Vagina (tissue), 2 donors: ENCODE measurements at regions not wholly inside any gene's neighbourhood (a gene's known extent, or its start where the extent isn't known, plus 50 kb on each side); places are given as distances from the start of the nearest gene placed in this dataset.

Experiments
- DNase-seq, 2 donors: peaks; one replicate each; pipeline ENCODE4 v3.0.0-alpha.2; 2017; ENCODE audit errors: extremely low spot score in 2 of 2
- H3K27ac ChIP-seq: fragments of 200-600 bp; sonication (generic); one replicate; pipeline ENCODE4 v1.5.1; 2019
- H3K27me3 ChIP-seq: fragments of 200-600 bp; sonication (generic); one replicate; pipeline ENCODE4 v1.5.1; 2019
- H3K36me3 ChIP-seq, 2 donors: fragments of 200-600 bp; sonication (generic); one replicate each; pipeline ENCODE4 v1.5.1; 2017 to 2019
- H3K4me1 ChIP-seq: fragments of 200-600 bp; sonication (generic); one replicate; pipeline ENCODE4 v1.5.1; 2019
- H3K4me3 ChIP-seq, 2 donors: fragments of 200-600 bp; sonication (generic); 1 replicate in 1 of 2; 2 replicates in 1 of 2; pipeline ENCODE4 v1.5.1; 2016 to 2019
- H3K9me3 ChIP-seq: fragments of 200-600 bp; sonication (generic); one replicate; pipeline ENCODE4 v1.5.1; 2019
- CTCF ChIP-seq, 3 experiments: fragments of 450-650 bp in 2 of 3; fragments of 200-600 bp in 1 of 3; sonication (generic) in 1 of 3; IDR thresholded peaks; one replicate each; pipeline ENCODE4 v1.5.1; 2017 to 2019; ENCODE audit warnings: antibody characterized with exemption in 3 of 3, mild to moderate bottlenecking in 2 of 3, moderate library complexity in 2 of 3
- POLR2A ChIP-seq, 2 donors: fragments of 450-650 bp; IDR thresholded peaks; one replicate each; pipeline ENCODE4 v1.6.1; 2017; ENCODE audit warnings: antibody characterized with exemption in 2 of 2, mild to moderate bottlenecking in 2 of 2, moderate library complexity in 2 of 2
- POLR2AphosphoS5 ChIP-seq, 2 donors: sonication (generic); formaldehyde crosslinking; IDR thresholded peaks; one replicate each; pipeline ENCODE4 v1.9.0; 2017; ENCODE audit warnings: antibody characterized with exemption in 2 of 2, mild to moderate bottlenecking in 2 of 2, low read depth in 1 of 2; ENCODE audit not compliant: insufficient read depth in 1 of 2
- intact Hi-C: fragments of 100-400 bp; cut with DNase I; formaldehyde crosslinking; loops from one replicate; pipeline ENCODE4 v1.15.1; 2023

- intact Hi-C loops: no loop called here
- H3K4me1 ChIP-seq: no peaks in the 10 kb centered on the region
- no peak for DNase-seq
- no peak overlapping the region for H3K27ac ChIP-seq
- no peak for TF ChIP-seq POLR2A (IDR thresholded peaks at IDR 0.05)
- TF ChIP-seq CTCF (IDR thresholded peaks at IDR 0.05): no peak
- TF ChIP-seq POLR2AphosphoS5 (IDR thresholded peaks at IDR 0.05; ENCODE audit: insufficient read depth in 1 of 2, low read depth in 1 of 2): no peak
- no peak overlapping the region for H3K4me3 ChIP-seq
- no peaks in the 10 kb centered on the region for H3K27me3 ChIP-seq
- no peaks in the 10 kb centered on the region for H3K36me3 ChIP-seq
- H3K9me3 ChIP-seq: no peaks in the 10 kb centered on the region
Observed at GRCh38 chr4:28469387-28469786, 1608.7 kb downstream of the STIM2 start.

GRCh38 chr4:28469886-28470285 is 1609.2 kb downstream of the STIM2 start:
- no peak for DNase-seq
- no peak for TF ChIP-seq POLR2A (IDR thresholded peaks at IDR 0.05)
- no peak for TF ChIP-seq POLR2AphosphoS5 (IDR thresholded peaks at IDR 0.05; ENCODE audit: insufficient read depth in 1 of 2, low read depth in 1 of 2)
- no peak for TF ChIP-seq CTCF (IDR thresholded peaks at IDR 0.05)
- H3K27me3 ChIP-seq: no peaks in the 10 kb centered on the region
- no peaks in the 10 kb centered on the region for H3K36me3 ChIP-seq
- intact Hi-C loops: no loop called here
- H3K4me1 ChIP-seq: no peaks in the 10 kb centered on the region
- no peak overlapping the region for H3K4me3 ChIP-seq
- no peak overlapping the region for H3K27ac ChIP-seq
- H3K9me3 ChIP-seq: no peaks in the 10 kb centered on the region

- TF ChIP-seq POLR2AphosphoS5 (IDR thresholded peaks at IDR 0.05; ENCODE audit: insufficient read depth in 1 of 2, low read depth in 1 of 2): no peak
- TF ChIP-seq POLR2A (IDR thresholded peaks at IDR 0.05): no peak
- TF ChIP-seq CTCF (IDR thresholded peaks at IDR 0.05): no peak
- H3K4me1 ChIP-seq: no peaks in the 10 kb centered on the region
- no peak overlapping the region for H3K4me3 ChIP-seq
- DNase-seq: no peak
- no peaks in the 10 kb centered on the region for H3K27me3 ChIP-seq
- no peaks in the 10 kb centered on the region for H3K36me3 ChIP-seq
- no peak overlapping the region for H3K27ac ChIP-seq
- no peaks in the 10 kb centered on the region for H3K9me3 ChIP-seq
- intact Hi-C loops: no loop called here
Observed at GRCh38 chr4:28475381-28475780, 1614.7 kb downstream of the STIM2 start.

- H3K27ac ChIP-seq: no peak overlapping the region
- DNase-seq: no peak
- no peaks in the 10 kb centered on the region for H3K9me3 ChIP-seq
- TF ChIP-seq CTCF (IDR thresholded peaks at IDR 0.05) (no peak), POLR2A (IDR thresholded peaks at IDR 0.05) (no peak), POLR2AphosphoS5 (IDR thresholded peaks at IDR 0.05; ENCODE audit: insufficient read depth in 1 of 2, low read depth in 1 of 2) (no peak)
- H3K36me3 ChIP-seq: no peaks in the 10 kb centered on the region
- H3K4me1 ChIP-seq: no peaks in the 10 kb centered on the region
- intact Hi-C loops: no loop called here
- no peak overlapping the region for H3K4me3 ChIP-seq
- H3K27me3 ChIP-seq: no peaks in the 10 kb centered on the region
Observed at GRCh38 chr4:28479666-28480065, 1619.0 kb downstream of the STIM2 start.

GRCh38 chr4:28481565-28481964 is 1620.9 kb downstream of the STIM2 start:
- Histone ChIP-seq H3K9me3 (no peaks in the 10 kb centered on the region), H3K4me1 (no peaks in the 10 kb centered on the region), H3K27me3 (no peaks in the 10 kb centered on the region), H3K27ac (no peak overlapping the region), H3K36me3 (no peaks in the 10 kb centered on the region), H3K4me3 (no peak overlapping the region)
- intact Hi-C loops: no loop called here
- no peak for TF ChIP-seq POLR2A (IDR thresholded peaks at IDR 0.05)
- no peak for TF ChIP-seq CTCF (IDR thresholded peaks at IDR 0.05)
- no peak for DNase-seq
